ENCODE measurements at regions not wholly inside any gene's neighbourhood (a gene's known extent, or its start where the extent isn't known, plus 50 kb on each side); places are given as distances from the start of the nearest gene placed in this dataset.

DNA sequence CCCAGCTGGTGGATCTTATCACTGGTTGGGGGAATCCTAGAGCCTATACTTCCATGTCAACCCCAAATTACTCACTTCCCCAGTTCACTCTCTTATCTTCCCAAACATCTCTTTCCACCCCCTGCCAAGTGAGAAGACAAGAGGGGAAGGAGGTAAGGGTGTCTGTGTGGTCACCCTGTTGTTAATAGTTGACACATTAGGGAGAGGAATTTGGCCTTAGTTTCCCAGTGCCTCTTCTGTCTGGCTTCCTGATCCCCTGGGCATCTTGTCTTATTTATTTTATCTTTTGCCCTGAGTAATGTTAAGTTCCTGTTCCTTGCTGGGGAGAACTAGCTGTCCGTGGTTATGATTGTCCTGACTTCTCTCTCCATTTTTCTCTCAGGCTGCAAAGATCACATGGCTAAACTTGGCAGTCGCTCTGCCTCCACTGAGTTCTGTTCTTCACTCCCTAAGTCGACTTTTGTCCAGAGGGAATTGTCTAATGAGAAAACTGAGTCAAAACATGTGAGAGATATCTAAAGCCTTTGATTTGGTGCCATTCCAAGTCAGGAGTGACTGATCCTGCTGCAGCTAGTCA, 157.1 kb upstream of the SYT6 start:
- DNase-seq, result no peak

DNA sequence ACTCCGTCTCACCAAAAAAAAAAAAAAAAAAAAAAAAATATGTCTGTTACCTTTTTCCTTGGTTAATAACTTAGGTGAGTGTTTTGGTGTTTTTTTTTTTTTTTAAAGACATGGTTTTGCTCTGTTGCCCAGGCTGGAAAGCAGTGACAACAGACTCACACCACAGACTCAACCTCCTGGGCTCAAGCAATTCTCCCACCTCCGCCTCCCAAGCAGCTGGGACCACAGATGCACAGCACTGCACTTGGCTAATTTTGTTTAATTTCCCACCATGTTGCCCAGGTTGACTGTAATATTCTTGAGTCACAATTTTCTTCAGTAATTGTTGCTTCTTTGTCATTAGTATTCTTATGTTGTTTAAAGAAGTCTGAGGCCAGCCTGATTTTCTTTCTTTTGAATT, 149.2 kb upstream of the SYT6 start:
- no peak for DNase-seq

DNA sequence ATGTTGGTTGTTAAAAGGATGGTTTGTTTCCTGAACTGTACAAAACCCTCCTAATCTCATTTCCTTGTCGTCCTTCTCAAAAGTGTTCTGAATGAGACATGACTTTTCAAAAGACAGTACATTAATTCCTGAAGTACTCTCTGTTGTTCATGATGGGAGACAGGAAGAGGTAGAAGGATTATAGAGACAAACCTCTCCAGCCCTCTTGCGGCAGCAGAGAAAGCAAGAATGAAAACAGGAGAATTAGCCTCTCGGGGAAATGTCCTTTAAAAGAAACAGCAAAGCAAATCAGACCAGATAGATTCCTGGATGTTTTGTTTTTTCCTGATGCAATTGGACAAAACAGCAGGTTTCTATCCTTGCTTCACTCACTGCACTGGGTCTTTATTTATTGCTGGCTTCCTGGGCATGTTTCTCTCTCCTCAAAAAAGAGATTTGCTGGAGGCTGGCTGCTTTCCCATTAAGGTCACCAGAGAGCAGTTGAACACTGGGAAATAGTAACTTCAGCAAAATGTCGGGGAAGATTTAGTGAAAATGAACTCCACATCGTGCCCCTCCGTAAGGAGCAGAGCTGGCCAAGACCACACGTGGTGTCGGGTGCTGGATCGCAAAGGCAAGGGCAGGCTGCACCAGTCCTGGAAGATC, 145.8 kb upstream of the SYT6 start:
- no peak for DNase-seq

DNA sequence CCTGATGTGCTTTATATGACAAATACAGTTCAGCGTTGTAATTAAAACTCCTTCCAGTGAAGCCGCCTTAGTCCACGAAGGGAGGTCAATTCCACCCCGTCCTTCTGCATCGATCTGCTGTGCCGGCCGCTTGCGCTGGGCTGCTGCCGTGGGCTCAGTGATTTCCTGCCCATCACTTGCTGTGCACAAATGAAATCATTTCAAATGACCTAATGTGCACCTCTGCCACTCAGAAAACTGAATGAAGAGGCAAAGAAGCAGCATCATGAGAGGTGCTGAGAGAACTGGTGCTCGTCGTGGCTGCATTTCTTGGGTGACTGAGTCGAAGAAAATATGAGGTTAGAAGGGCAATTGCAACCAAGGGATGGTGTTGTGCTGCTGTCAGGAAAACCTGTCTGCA, 144.3 kb upstream of the SYT6 start:
- no peak for DNase-seq

DNA sequence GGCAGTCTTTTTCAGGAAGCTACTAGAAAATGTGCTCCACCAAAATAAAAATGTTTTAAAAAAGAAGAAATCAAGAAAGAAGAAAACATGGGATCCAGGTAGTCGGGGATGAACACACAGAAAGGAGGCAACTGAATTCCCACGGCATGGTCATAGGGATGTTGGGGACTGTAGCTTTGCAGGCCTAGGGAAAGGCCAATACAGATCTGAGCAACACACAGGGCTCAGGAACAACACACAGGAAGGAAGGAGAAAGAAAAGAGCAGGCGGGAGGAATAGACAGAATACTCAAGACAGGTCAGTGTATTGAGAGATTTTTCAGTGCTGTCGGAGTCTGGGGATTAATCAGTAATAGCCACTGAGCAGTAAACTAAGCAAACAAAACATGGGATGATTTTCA, 142.7 kb upstream of the SYT6 start:
- no peak for DNase-seq

DNA sequence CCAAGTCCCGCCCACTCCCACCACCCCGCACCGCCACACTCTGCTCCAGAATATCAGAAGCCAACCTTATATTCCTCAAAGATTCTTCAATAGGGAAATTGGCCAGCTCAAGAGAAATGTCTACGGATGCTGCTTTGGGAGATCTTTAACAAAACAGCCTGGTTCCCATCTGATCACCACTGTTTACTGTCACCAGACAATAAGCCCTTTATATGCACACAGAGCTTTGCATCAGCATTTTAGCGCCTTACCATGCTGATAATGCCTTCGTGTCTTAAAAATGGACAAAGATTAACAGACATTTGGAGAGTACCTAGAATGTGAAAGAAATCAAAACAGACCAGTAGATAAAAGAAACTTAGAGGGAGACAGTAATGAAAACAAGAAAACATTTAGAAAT, 141.7 kb upstream of the SYT6 start:
- DNase-seq, result no peak

GRCh38 chr1:114292835-114293234, 139.2 kb upstream of the SYT6 start:
- DNase-seq, result no peak

GRCh38 chr1:114292194-114292593, 138.5 kb upstream of the SYT6 start:
- no peak for DNase-seq

DNA sequence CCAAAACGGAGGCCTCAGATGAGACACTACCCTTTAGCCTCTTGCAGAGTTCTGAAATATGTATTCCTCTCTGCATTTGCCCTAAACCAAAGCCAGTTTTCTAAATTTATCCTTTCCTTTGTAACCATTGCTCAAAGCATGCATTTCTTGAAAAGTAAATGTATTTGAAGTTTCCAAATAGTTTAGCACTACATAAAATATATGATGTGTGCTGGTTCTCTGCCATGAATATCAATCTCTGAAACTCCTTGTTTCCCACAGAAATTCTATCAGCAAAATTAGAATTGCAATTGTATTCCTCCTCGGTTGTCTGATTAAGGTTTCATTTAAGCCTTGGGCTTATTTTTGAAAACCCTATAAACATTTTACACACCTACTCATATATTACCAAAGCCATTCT, 137.1 kb upstream of the SYT6 start:
- DNase-seq, result no peak

DNA sequence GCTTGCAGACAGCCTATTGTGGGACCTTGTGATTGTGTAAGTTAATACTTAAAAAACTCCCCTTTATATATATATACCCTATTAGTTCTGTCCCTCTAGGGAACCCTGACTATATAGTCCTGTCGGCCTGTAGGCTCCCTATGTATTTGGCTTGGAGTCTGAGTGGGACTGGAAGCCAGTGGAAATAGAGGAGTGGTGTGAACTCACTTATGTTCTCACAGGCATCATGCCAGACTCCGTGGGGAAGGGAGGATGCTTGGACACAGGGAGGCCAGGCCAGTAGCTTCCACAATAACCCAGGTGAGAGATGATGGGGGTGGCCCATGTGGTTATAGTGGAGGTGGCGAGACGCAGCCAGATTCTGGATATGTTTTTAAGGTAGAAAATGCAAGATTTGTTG, 136.7 kb upstream of the SYT6 start:
- DNase-seq, result no peak

GRCh38 chr1:114289824-114290223, 136.2 kb upstream of the SYT6 start:
- DNase-seq, result no peak

- no peak for DNase-seq
These were observed 135.6 kb upstream of the SYT6 start for GRCh38 chr1:114289306-114289705.

- no peak for DNase-seq
These were observed 133.3 kb upstream of the SYT6 start for GRCh38 chr1:114286960-114287359.

- no peak for DNase-seq
These were observed 132.5 kb upstream of the SYT6 start for GRCh38 chr1:114286179-114286578.

GRCh38 chr1:114282751-114283403, 129.2 kb upstream of the SYT6 start:
- peak; percentile 85 for DNase-seq

- DNase-seq, result no peak
These were observed 125.2 kb upstream of the SYT6 start for GRCh38 chr1:114278911-114279310.

DNA sequence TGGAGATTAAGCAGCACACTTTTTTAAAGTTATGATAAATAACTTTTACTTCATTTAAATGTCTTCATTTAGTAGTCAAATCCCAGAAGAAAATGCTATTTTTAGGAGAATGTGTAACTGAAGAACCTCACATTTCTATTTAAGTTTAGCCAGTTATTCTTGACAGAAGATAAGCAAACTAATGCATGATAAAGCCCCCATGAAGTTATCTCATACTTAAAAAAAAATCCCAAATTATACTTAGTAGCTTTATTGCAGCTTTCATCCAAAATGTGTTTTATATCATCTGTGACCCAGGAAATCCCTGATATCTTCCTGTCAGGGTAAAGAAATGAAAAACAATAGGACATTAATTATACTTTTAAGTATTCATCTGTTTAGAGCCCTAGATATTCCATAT, 124.8 kb upstream of the SYT6 start:
- no peak for DNase-seq

DNA sequence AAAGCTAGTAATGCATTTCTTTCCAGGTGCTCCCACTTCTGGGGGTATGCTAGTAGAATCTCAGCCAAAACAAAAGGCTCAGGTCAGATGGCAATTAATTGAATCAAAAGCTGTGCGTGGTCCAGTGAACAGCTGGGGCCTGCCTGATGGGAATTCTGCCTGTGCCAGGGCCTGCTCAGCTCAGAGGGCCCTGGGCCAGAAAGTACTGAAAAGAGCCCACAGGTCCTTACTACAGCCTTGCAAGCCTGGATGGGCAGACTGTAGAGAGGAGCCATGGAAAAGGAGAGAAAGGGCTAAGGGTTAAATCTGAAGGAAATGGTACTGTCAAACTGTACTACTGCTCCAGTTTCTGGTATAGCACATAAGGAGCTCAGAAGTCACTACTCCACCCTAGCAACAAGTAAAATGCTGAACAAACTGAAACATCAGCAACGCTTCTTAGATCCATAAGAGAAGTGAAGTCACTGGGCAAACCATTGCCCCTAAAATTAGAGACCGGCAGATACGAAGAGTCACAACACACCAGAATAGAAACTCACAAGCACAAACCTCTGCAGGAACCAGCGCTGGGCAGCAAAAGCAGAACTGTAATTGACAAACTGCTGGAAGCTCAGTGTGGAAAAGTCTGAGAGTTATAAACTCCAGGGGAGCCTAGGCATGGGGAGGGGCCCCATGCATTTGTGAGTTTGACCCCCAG, 121.1 kb upstream of the SYT6 start:
- DNase-seq, result no peak

DNA sequence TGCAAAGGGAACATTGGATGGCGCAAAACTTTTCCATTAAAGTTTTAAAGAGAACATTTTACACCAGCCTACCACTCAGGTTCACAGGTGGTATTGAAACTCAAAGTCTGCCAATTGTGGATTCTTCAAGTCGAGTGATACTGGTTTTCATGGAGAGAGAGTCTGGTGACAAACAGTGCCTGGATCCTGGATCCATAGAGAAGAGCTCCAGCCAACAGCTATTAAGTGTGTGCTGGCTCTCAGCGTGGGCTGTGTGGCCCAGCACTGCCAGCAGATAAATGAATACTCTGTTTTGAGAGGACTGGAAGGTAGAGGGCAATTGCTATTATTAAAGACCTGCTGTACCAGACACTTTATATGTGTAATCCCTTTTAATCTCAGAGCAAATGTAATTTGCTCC, 118.9 kb upstream of the SYT6 start:
- no peak for DNase-seq

DNA sequence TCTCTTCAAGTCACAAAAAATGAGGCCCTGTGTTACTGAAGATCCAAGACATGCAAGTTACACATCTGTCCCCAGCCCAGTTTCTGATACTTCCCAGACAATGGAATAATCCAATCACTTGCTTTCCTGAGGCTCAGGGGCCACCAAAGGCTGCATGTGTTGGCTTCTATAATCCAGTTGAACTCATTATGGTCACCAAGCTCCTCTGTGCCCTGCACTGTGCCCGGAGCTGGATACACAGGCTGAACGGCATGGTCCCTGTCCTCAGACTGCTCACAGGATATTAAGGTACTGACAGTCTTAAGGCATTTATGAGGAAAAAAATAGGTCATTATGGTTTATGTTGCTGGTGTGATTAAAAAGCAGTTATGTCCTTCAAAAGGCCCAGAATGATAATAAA, 117.0 kb upstream of the SYT6 start:
- DNase-seq, result no peak

GRCh38 chr1:114270282-114270681, 116.6 kb upstream of the SYT6 start:
- no peak for DNase-seq

DNA sequence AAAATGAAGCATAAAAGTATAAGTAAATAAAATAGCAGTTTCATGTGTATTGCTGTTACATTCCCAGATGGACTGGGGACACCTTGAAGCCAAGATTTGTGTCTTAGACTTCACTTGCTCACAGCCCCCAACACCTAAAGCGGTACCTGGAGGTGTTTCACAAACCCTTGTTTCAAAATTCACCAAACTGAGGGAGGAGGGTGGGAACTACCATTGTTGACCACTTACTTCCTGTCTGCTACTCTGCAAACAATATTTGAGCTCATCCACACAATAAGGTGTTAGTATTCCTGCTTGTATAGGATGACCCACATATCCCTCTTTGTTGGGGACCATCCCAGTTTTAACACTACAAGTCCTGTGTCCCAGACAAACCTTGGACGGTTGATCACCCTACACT, 115.9 kb upstream of the SYT6 start:
- DNase-seq, result no peak

- DNase-seq, result no peak
These were observed 109.7 kb upstream of the SYT6 start for GRCh38 chr1:114263343-114263742.

GRCh38 chr1:114262337-114262736, 108.7 kb upstream of the SYT6 start:
- DNase-seq, result no peak

All from activated gamma-delta T cell treated with Interleukin-2 at 50 U/mL for 16 hours (primary cell).